ENCODE measurements at regions not wholly inside any gene's neighbourhood (a gene's known extent, or its start where the extent isn't known, plus 50 kb on each side); places are given as distances from the start of the nearest gene placed in this dataset.

- Histone ChIP-seq H3K4me1 (ENCODE audit: control insufficient read depth in 5 of 5, insufficient read depth in 5 of 5, low read length in 5 of 5) (no peaks in the 10 kb centered on the region), H3K9me3 (ENCODE audit: control insufficient read depth in 4 of 4, insufficient read depth in 3 of 4, low read length in 3 of 4) (peaks cover 0 to 4% (median 3%) of the 10 kb centered on the region in 4 donors), H3K27me3 (ENCODE audit: control insufficient read depth in 3 of 3, insufficient read depth in 3 of 3, low read length in 2 of 3) (no peaks in the 10 kb centered on the region), H3K4me3 (no peak overlapping the region), H3K27ac (ENCODE audit: low read depth in 1 of 2, low read length in 1 of 2) (no peak overlapping the region), H3K9ac (ENCODE audit: insufficient read depth in 1 of 2, low read length in 2 of 2) (no peak overlapping the region), H3K36me3 (ENCODE audit: control insufficient read depth in 4 of 4, insufficient read depth in 4 of 4, low read length in 4 of 4) (no peaks in the 10 kb centered on the region)
- DNase-seq (no peak), ATAC-seq (ENCODE audit: insufficient read depth, low FRiP score) (no peak)
- TF ChIP-seq CTCF (IDR thresholded peaks at IDR 0.05; ENCODE audit: control extremely low read depth, extremely low read depth), result no peak
- 83 to 91% methylated on average over 2 of the region's 2 CpGs for WGBS, 2 donors
Measured at GRCh38 chr4:123323998-123324397, 72.6 kb upstream of the SPRY1 start.

- no peaks in the 10 kb centered on the region for H3K4me1 ChIP-seq (ENCODE audit: control insufficient read depth in 5 of 5, insufficient read depth in 5 of 5, low read length in 5 of 5)
- no peaks in the 10 kb centered on the region for H3K36me3 ChIP-seq (ENCODE audit: control insufficient read depth in 4 of 4, insufficient read depth in 4 of 4, low read length in 4 of 4)
- DNase-seq, result peak in 1 of 3 donors; percentile 28
- no peak overlapping the region for H3K9ac ChIP-seq (ENCODE audit: insufficient read depth in 1 of 2, low read length in 2 of 2)
- no peak overlapping the region for H3K27ac ChIP-seq (ENCODE audit: low read depth in 1 of 2, low read length in 1 of 2)
- no peak for TF ChIP-seq CTCF (IDR thresholded peaks at IDR 0.05; ENCODE audit: control extremely low read depth, extremely low read depth)
- no peak for ATAC-seq (ENCODE audit: insufficient read depth, low FRiP score)
- H3K9me3 ChIP-seq (ENCODE audit: control insufficient read depth in 4 of 4, insufficient read depth in 3 of 4, low read length in 3 of 4), result peaks cover 2 to 8% (median 4%) of the 10 kb centered on the region in 4 donors
- H3K4me3 ChIP-seq, result no peak overlapping the region
- H3K27me3 ChIP-seq (ENCODE audit: control insufficient read depth in 3 of 3, insufficient read depth in 3 of 3, low read length in 2 of 3), result no peaks in the 10 kb centered on the region
- 29 to 47% methylated on average over 3 of the region's 3 CpGs for WGBS, 2 donors
Measured at GRCh38 chr4:123325241-123325681, 71.3 kb upstream of the SPRY1 start.

- DNase-seq (no peak), ATAC-seq (ENCODE audit: insufficient read depth, low FRiP score) (no peak)
- Histone ChIP-seq H3K4me3 (no peak overlapping the region), H3K4me1 (ENCODE audit: control insufficient read depth in 5 of 5, insufficient read depth in 5 of 5, low read length in 5 of 5) (no peaks in the 10 kb centered on the region), H3K36me3 (ENCODE audit: control insufficient read depth in 4 of 4, insufficient read depth in 4 of 4, low read length in 4 of 4) (no peaks in the 10 kb centered on the region), H3K9me3 (ENCODE audit: control insufficient read depth in 4 of 4, insufficient read depth in 3 of 4, low read length in 3 of 4) (peaks cover 0 to 8% (median 3%) of the 10 kb centered on the region in 4 donors), H3K9ac (ENCODE audit: insufficient read depth in 1 of 2, low read length in 2 of 2) (no peak overlapping the region), H3K27me3 (ENCODE audit: control insufficient read depth in 3 of 3, insufficient read depth in 3 of 3, low read length in 2 of 3) (no peaks in the 10 kb centered on the region), H3K27ac (ENCODE audit: low read depth in 1 of 2, low read length in 1 of 2) (no peak overlapping the region)
- TF ChIP-seq CTCF (IDR thresholded peaks at IDR 0.05; ENCODE audit: control extremely low read depth, extremely low read depth), result no peak
- 80 to 90% methylated on average over 4 of the region's 4 CpGs for WGBS, 2 donors
Measured at GRCh38 chr4:123327346-123327745, 69.2 kb upstream of the SPRY1 start.

- no peak for ATAC-seq (ENCODE audit: insufficient read depth, low FRiP score)
- no peak for TF ChIP-seq CTCF (IDR thresholded peaks at IDR 0.05; ENCODE audit: control extremely low read depth, extremely low read depth)
- no peak for DNase-seq
- Histone ChIP-seq H3K36me3 (ENCODE audit: control insufficient read depth in 4 of 4, insufficient read depth in 4 of 4, low read length in 4 of 4) (no peaks in the 10 kb centered on the region), H3K27me3 (ENCODE audit: control insufficient read depth in 3 of 3, insufficient read depth in 3 of 3, low read length in 2 of 3) (no peaks in the 10 kb centered on the region), H3K4me3 (no peak overlapping the region), H3K9ac (ENCODE audit: insufficient read depth in 1 of 2, low read length in 2 of 2) (no peak overlapping the region), H3K4me1 (ENCODE audit: control insufficient read depth in 5 of 5, insufficient read depth in 5 of 5, low read length in 5 of 5) (no peaks in the 10 kb centered on the region), H3K27ac (ENCODE audit: low read depth in 1 of 2, low read length in 1 of 2) (no peak overlapping the region), H3K9me3 (ENCODE audit: control insufficient read depth in 4 of 4, insufficient read depth in 3 of 4, low read length in 3 of 4) (peaks cover 0 to 4% (median 3%) of the 10 kb centered on the region in 4 donors)
- 75 to 89% methylated on average over 3 of the region's 3 CpGs for WGBS, 2 donors
Measured at GRCh38 chr4:123327846-123328429, 68.7 kb upstream of the SPRY1 start.
